GM12865 (cell line): ENCODE measurements at regions not wholly inside any gene's neighbourhood (a gene's known extent, or its start where the extent isn't known, plus 50 kb on each side); places are given as distances from the start of the nearest gene placed in this dataset.
"Not testable (repeated sequence)": the region's sequence is repeated elsewhere in the genome, so short reads cannot be mapped to it uniquely, and the experiment has no call there.

Experiments used
- DNase-seq: peaks from one replicate; pipeline ENCODE4 v3.0.0; 2010; ENCODE audit warnings: low read depth
- H3K4me3 ChIP-seq: 2 replicates; pipeline ENCODE4 v1.5.1; 2011; ENCODE audit warnings: mild to moderate bottlenecking, low read depth, low read length, control low read depth
- CTCF ChIP-seq: IDR thresholded peaks from 2 replicates; pipeline ENCODE4 v1.5.1; 2011; ENCODE audit warnings: low read length, control low read depth, low read depth, inconsistent platforms; ENCODE audit not compliant: insufficient read depth; ENCODE audit errors: missing control alignments

GRCh38 chrX:82721891-82722290 is 786.2 kb upstream of the POU3F4 start:
- DNase-seq = no peak
- no peak for TF ChIP-seq CTCF

GRCh38 chrX:82723806-82724205 is 784.3 kb upstream of the POU3F4 start:
- DNase-seq = no peak
- no peak overlapping the region for H3K4me3 ChIP-seq
- TF ChIP-seq CTCF = no peak

More at GRCh38 chrX:82721891-82722290, 786.2 kb upstream of the POU3F4 start:
- no peak overlapping the region for H3K4me3 ChIP-seq

- not testable (repeated sequence) for H3K4me3 ChIP-seq, DNase-seq
These were observed 780.7 kb upstream of the POU3F4 start for GRCh38 chrX:82727436-82727835.

- DNase-seq = no peak
- no peak for TF ChIP-seq CTCF
- H3K4me3 ChIP-seq = no peak overlapping the region
These were observed 775.2 kb upstream of the POU3F4 start for GRCh38 chrX:82732861-82733260.

- peak; percentile 0 for DNase-seq
- TF ChIP-seq CTCF = no peak
- H3K4me3 ChIP-seq = no peak overlapping the region
These were observed 774.0 kb upstream of the POU3F4 start for GRCh38 chrX:82734140-82734539.

GRCh38 chrX:82738313-82738712 is 769.8 kb upstream of the POU3F4 start:
- H3K4me3 ChIP-seq = not testable (repeated sequence)

GRCh38 chrX:82742351-82742750 is 765.7 kb upstream of the POU3F4 start:
- TF ChIP-seq CTCF = no peak
- H3K4me3 ChIP-seq = no peak overlapping the region
- no peak for DNase-seq

More at GRCh38 chrX:82738313-82738712, 769.8 kb upstream of the POU3F4 start:
- not testable (repeated sequence) for DNase-seq

- DNase-seq, H3K4me3 ChIP-seq: not testable (repeated sequence)
These were observed 762.4 kb upstream of the POU3F4 start for GRCh38 chrX:82745725-82746124.
